ENCODE measurements at regions not wholly inside any gene's neighbourhood (a gene's known extent, or its start where the extent isn't known, plus 50 kb on each side); places are given as distances from the start of the nearest gene placed in this dataset.
A peak's percentile ranks its signal among the peaks of the same experiment; 100 is the strongest.

- H3K36me3 Mint-ChIP-seq (ENCODE audit: low read depth, unreplicated experiment): no peaks in the 10 kb centered on the region
- H3K27me3 Mint-ChIP-seq (ENCODE audit: low read depth, unreplicated experiment): peaks cover 22% of the 10 kb centered on the region
- FAIRE-seq (no peak), DNase-seq (ENCODE audit: low read depth) (peak; percentile 86)
- Histone ChIP-seq H3K79me2 (ENCODE audit: insufficient read depth, low read length) (no peaks in the 10 kb centered on the region), H3K36me3 (ENCODE audit: insufficient read depth, low read length) (no peaks in the 10 kb centered on the region), H3K27ac (ENCODE audit: low read depth, low read length) (peak overlapping the region; percentile 65), H2AFZ (ENCODE audit: low read depth, low read length) (no peak overlapping the region), H3K4me3 (ENCODE audit: insufficient read depth, low read depth, low read length) (no peak overlapping the region), H3K9me3 (ENCODE audit: insufficient read depth, low read depth, low read length) (peaks cover 5% of the 10 kb centered on the region), H3K4me2 (ENCODE audit: low read length) (peak overlapping the region; percentile 52), H3K27me3 (ENCODE audit: insufficient read depth, low read length) (no peaks in the 10 kb centered on the region), H3K4me1 (ENCODE audit: insufficient read depth, low read length) (peaks cover 18% of the 10 kb centered on the region), H3K9ac (ENCODE audit: low read length) (peak overlapping the region; percentile 17), H4K20me1 (ENCODE audit: insufficient read depth, low read length) (no peaks in the 10 kb centered on the region)
- no peak for TF ChIP-seq CTCF (IDR thresholded peaks at IDR 0.05; ENCODE audit: insufficient read depth, low read depth, low read length)
- TF ChIP-seq EZH2 (IDR thresholded peaks at IDR 0.05; ENCODE audit: insufficient read depth, low read length): no peak
- no peak overlapping the region for H3K4me3 Mint-ChIP-seq (ENCODE audit: unreplicated experiment)
- no peak overlapping the region for H3K27ac Mint-ChIP-seq (ENCODE audit: unreplicated experiment)
- H3K4me1 Mint-ChIP-seq (ENCODE audit: low read depth, unreplicated experiment): peaks cover 25% of the 10 kb centered on the region
- peaks cover 9% of the 10 kb centered on the region for H3K9me3 Mint-ChIP-seq (ENCODE audit: unreplicated experiment)
Measured at GRCh38 chr6:14271789-14272736, 154.5 kb downstream of the CD83 start.

- Histone ChIP-seq H3K36me3 (ENCODE audit: insufficient read depth, low read length) (no peaks in the 10 kb centered on the region), H3K9ac (ENCODE audit: low read length) (no peak overlapping the region), H3K27ac (ENCODE audit: low read depth, low read length) (peak overlapping the region; percentile 65), H3K4me1 (ENCODE audit: insufficient read depth, low read length) (peaks cover 25% of the 10 kb centered on the region), H4K20me1 (ENCODE audit: insufficient read depth, low read length) (no peaks in the 10 kb centered on the region), H3K79me2 (ENCODE audit: insufficient read depth, low read length) (no peaks in the 10 kb centered on the region), H3K27me3 (ENCODE audit: insufficient read depth, low read length) (no peaks in the 10 kb centered on the region), H3K4me3 (ENCODE audit: insufficient read depth, low read depth, low read length) (no peak overlapping the region), H3K9me3 (ENCODE audit: insufficient read depth, low read depth, low read length) (peaks cover 5% of the 10 kb centered on the region), H3K4me2 (ENCODE audit: low read length) (no peak overlapping the region), H2AFZ (ENCODE audit: low read depth, low read length) (no peak overlapping the region)
- DNase-seq (ENCODE audit: low read depth): no peak
- no peaks in the 10 kb centered on the region for H3K36me3 Mint-ChIP-seq (ENCODE audit: low read depth, unreplicated experiment)
- peaks cover 9% of the 10 kb centered on the region for H3K9me3 Mint-ChIP-seq (ENCODE audit: unreplicated experiment)
- peaks cover 21% of the 10 kb centered on the region for H3K27me3 Mint-ChIP-seq (ENCODE audit: low read depth, unreplicated experiment)
- peaks cover 29% of the 10 kb centered on the region for H3K4me1 Mint-ChIP-seq (ENCODE audit: low read depth, unreplicated experiment)
- H3K27ac Mint-ChIP-seq (ENCODE audit: unreplicated experiment): no peak overlapping the region
- FAIRE-seq: no peak
- TF ChIP-seq EZH2 (IDR thresholded peaks at IDR 0.05; ENCODE audit: insufficient read depth, low read length) (no peak), CTCF (IDR thresholded peaks at IDR 0.05; ENCODE audit: insufficient read depth, low read depth, low read length) (no peak)
- H3K4me3 Mint-ChIP-seq (ENCODE audit: unreplicated experiment): no peak overlapping the region
Measured at GRCh38 chr6:14272737-14273085, 155.1 kb downstream of the CD83 start.

- H3K4me2 ChIP-seq (ENCODE audit: low read length): no peak overlapping the region
- H3K27me3 ChIP-seq (ENCODE audit: insufficient read depth, low read length): no peaks in the 10 kb centered on the region
- H3K4me1 ChIP-seq (ENCODE audit: insufficient read depth, low read length): peaks cover 26% of the 10 kb centered on the region
- H3K27ac ChIP-seq (ENCODE audit: low read depth, low read length): no peak overlapping the region
- H4K20me1 ChIP-seq (ENCODE audit: insufficient read depth, low read length): no peaks in the 10 kb centered on the region
- no peak overlapping the region for H3K4me3 ChIP-seq (ENCODE audit: insufficient read depth, low read depth, low read length)
- no peak overlapping the region for H3K9ac ChIP-seq (ENCODE audit: low read length)
- Mint-ChIP-seq H3K9me3 (ENCODE audit: unreplicated experiment) (peaks cover 9% of the 10 kb centered on the region), H3K4me1 (ENCODE audit: low read depth, unreplicated experiment) (peaks cover 31% of the 10 kb centered on the region), H3K27me3 (ENCODE audit: low read depth, unreplicated experiment) (peaks cover 24% of the 10 kb centered on the region), H3K4me3 (ENCODE audit: unreplicated experiment) (no peak overlapping the region), H3K27ac (ENCODE audit: unreplicated experiment) (no peak overlapping the region), H3K36me3 (ENCODE audit: low read depth, unreplicated experiment) (no peaks in the 10 kb centered on the region)
- no peak for TF ChIP-seq CTCF (IDR thresholded peaks at IDR 0.05; ENCODE audit: insufficient read depth, low read depth, low read length)
- no peak for TF ChIP-seq EZH2 (IDR thresholded peaks at IDR 0.05; ENCODE audit: insufficient read depth, low read length)
- no peak overlapping the region for H2AFZ ChIP-seq (ENCODE audit: low read depth, low read length)
- no peak for DNase-seq (ENCODE audit: low read depth)
- H3K36me3 ChIP-seq (ENCODE audit: insufficient read depth, low read length): no peaks in the 10 kb centered on the region
- no peaks in the 10 kb centered on the region for H3K79me2 ChIP-seq (ENCODE audit: insufficient read depth, low read length)
- FAIRE-seq: no peak
- H3K9me3 ChIP-seq (ENCODE audit: insufficient read depth, low read depth, low read length): peaks cover 5% of the 10 kb centered on the region
Measured at GRCh38 chr6:14273191-14273590, 155.6 kb downstream of the CD83 start.
